ENCODE measurements at regions not wholly inside any gene's neighbourhood (a gene's known extent, or its start where the extent isn't known, plus 50 kb on each side); places are given as distances from the start of the nearest gene placed in this dataset.

DNA sequence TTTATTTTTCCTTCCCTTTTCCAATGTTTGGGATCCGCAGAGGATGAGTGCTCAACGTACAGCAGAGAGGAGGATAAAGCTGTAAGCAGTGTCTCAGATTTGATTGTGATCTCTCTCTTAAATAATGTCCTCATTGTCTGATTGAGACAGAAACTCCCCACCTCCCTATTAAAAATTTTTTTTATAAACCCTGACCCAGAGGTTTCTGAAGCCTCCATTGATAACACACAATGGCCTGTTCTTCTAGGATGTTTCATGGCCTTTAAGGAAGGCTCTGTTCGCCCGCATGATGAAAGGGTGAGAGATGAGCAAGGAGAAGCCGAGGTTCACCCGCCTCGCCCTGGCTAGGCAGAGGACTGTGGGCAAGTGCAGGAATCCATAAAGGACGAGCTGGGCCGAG, 138.2 kb upstream of the GAS1 start:
- no peak for ATAC-seq
- H3K27me3 Mint-ChIP-seq (ENCODE audit: insufficient read depth, low read depth, poor library complexity): no peaks in the 10 kb centered on the region
- 0 out of 3 replicates have a peak, but pooled peaks cover 3% of the 10 kb centered on the region for H3K9me3 Mint-ChIP-seq
- Histone ChIP-seq H2AFZ (no peak overlapping the region), H3K36me3 (ENCODE audit: insufficient read depth) (no peaks in the 10 kb centered on the region), H3K79me2 (replicated peaks; ENCODE audit: insufficient read depth) (no peaks in the 10 kb centered on the region), H3K9me2 (ENCODE audit: insufficient read depth) (no peaks in the 10 kb centered on the region), H3K4me3 (no peak overlapping the region), H3K4me2 (no peak overlapping the region), H3F3A (replicated peaks; ENCODE audit: low read depth) (no peaks in the 10 kb centered on the region), H3K4me1 (ENCODE audit: insufficient read depth) (no peaks in the 10 kb centered on the region), H4K20me1 (replicated peaks; ENCODE audit: insufficient read depth) (no peaks in the 10 kb centered on the region), H3K27ac (ENCODE audit: low read depth) (no peak overlapping the region), H3K27me3 (ENCODE audit: insufficient read depth) (no peaks in the 10 kb centered on the region)
- TF ChIP-seq, protein P1, sequence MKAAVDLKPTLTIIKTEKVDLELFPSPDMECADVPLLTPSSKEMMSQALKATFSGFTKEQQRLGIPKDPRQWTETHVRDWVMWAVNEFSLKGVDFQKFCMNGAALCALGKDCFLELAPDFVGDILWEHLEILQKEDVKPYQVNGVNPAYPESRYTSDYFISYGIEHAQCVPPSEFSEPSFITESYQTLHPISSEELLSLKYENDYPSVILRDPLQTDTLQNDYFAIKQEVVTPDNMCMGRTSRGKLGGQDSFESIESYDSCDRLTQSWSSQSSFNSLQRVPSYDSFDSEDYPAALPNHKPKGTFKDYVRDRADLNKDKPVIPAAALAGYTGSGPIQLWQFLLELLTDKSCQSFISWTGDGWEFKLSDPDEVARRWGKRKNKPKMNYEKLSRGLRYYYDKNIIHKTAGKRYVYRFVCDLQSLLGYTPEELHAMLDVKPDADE (IDR thresholded peaks at IDR 0.05): no peak
- no peak for TF ChIP-seq POLR2AphosphoS5 (IDR thresholded peaks at IDR 0.05; ENCODE audit: low read depth)
- no peak for TF ChIP-seq EZH2phosphoT487 (IDR thresholded peaks at IDR 0.05; ENCODE audit: unreplicated experiment)
- TF ChIP-seq ZNF331 (CRISPR knock-in tag; IDR thresholded peaks at IDR 0.05; ENCODE audit: low read depth): no peak
- TF ChIP-seq, protein P2, sequence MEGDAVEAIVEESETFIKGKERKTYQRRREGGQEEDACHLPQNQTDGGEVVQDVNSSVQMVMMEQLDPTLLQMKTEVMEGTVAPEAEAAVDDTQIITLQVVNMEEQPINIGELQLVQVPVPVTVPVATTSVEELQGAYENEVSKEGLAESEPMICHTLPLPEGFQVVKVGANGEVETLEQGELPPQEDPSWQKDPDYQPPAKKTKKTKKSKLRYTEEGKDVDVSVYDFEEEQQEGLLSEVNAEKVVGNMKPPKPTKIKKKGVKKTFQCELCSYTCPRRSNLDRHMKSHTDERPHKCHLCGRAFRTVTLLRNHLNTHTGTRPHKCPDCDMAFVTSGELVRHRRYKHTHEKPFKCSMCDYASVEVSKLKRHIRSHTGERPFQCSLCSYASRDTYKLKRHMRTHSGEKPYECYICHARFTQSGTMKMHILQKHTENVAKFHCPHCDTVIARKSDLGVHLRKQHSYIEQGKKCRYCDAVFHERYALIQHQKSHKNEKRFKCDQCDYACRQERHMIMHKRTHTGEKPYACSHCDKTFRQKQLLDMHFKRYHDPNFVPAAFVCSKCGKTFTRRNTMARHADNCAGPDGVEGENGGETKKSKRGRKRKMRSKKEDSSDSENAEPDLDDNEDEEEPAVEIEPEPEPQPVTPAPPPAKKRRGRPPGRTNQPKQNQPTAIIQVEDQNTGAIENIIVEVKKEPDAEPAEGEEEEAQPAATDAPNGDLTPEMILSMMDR (conservative IDR thresholded peaks at IDR 0.05; ENCODE audit: low read depth in 2 of 2): no peak
- H3K4me3 Mint-ChIP-seq: no peak overlapping the region
- H3K4me1 Mint-ChIP-seq: no peaks in the 10 kb centered on the region; the same call in 2 of the 3 replicates
- no peak overlapping the region for H3K27ac Mint-ChIP-seq
- DNase-seq (ENCODE audit: low spot score): no peak
- no peaks in the 10 kb centered on the region; the same call in 2 of the 3 replicates for H3K36me3 Mint-ChIP-seq (ENCODE audit: low read depth)

GRCh38 chr9:87086221-87086818, 139.0 kb upstream of the GAS1 start:
- DNase-seq (ENCODE audit: low spot score) (peak; percentile 8), ATAC-seq (no peak)
- no peaks in the 10 kb centered on the region; the same call in 2 of the 3 replicates for H3K4me1 Mint-ChIP-seq
- TF ChIP-seq STAT1 (IDR thresholded peaks at IDR 0.05; ENCODE audit: unreplicated experiment): no peak
- TF ChIP-seq EZH2 (IDR thresholded peaks at IDR 0.05; ENCODE audit: low read depth, unreplicated experiment): no peak
- TF ChIP-seq, protein P2 (conservative IDR thresholded peaks at IDR 0.05; ENCODE audit: low read depth in 2 of 2): no peak
- no peak for TF ChIP-seq REST (IDR thresholded peaks at IDR 0.05; ENCODE audit: unreplicated experiment)
- TF ChIP-seq NANOG (IDR thresholded peaks at IDR 0.05; ENCODE audit: borderline replicate concordance): no peak
- TF ChIP-seq, protein P1 (IDR thresholded peaks at IDR 0.05): no peak
- TF ChIP-seq POLR2AphosphoS5 (IDR thresholded peaks at IDR 0.05; ENCODE audit: low read depth): no peak
- TF ChIP-seq CREB1 (CRISPR knock-in tag; IDR thresholded peaks at IDR 0.05; ENCODE audit: low read depth): no peak
- no peak for TF ChIP-seq JUNB (IDR thresholded peaks at IDR 0.05; ENCODE audit: unreplicated experiment)
- no peak for TF ChIP-seq EZH2phosphoT487 (IDR thresholded peaks at IDR 0.05; ENCODE audit: unreplicated experiment)

More at GRCh38 chr9:87086221-87086818, 139.0 kb upstream of the GAS1 start:
- Mint-ChIP-seq H3K4me3 (no peak overlapping the region), H3K27me3 (ENCODE audit: insufficient read depth, low read depth, poor library complexity) (no peaks in the 10 kb centered on the region), H3K36me3 (ENCODE audit: low read depth) (no peaks in the 10 kb centered on the region), H3K27ac (no peak overlapping the region), H3K9me3 (no peaks in the 10 kb centered on the region)
- Histone ChIP-seq H2AFZ (peak overlapping the region; percentile 28; the same call in 1 of the 2 replicates), H3K27ac (ENCODE audit: low read depth) (no peak overlapping the region), H3K27me3 (ENCODE audit: insufficient read depth) (no peaks in the 10 kb centered on the region), H3K79me2 (replicated peaks; ENCODE audit: insufficient read depth) (no peaks in the 10 kb centered on the region), H3K4me1 (ENCODE audit: insufficient read depth) (no peaks in the 10 kb centered on the region), H3K9me2 (ENCODE audit: insufficient read depth) (no peaks in the 10 kb centered on the region), H3K4me3 (no peak overlapping the region), H3K36me3 (ENCODE audit: insufficient read depth) (no peaks in the 10 kb centered on the region), H4K20me1 (replicated peaks; ENCODE audit: insufficient read depth) (no peaks in the 10 kb centered on the region), H3F3A (replicated peaks; ENCODE audit: low read depth) (no peaks in the 10 kb centered on the region), H3K4me2 (no peak overlapping the region)
